Neural progenitor cell (in vitro differentiated cells): ENCODE measurements at regions not wholly inside any gene's neighbourhood (a gene's known extent, or its start where the extent isn't known, plus 50 kb on each side); places are given as distances from the start of the nearest gene placed in this dataset.

ENCODE experiments used
- DNase-seq: peaks from one replicate; pipeline ENCODE4 v3.0.0-alpha.2; 2016; ENCODE audit warnings: low spot score
- H2AFZ ChIP-seq: fragments of 200-600 bp; sonication (generic); replicated peaks from 2 replicates; pipeline ENCODE4 v1.6.1; 2016; ENCODE audit warnings: antibody characterized with exemption
- H3F3A ChIP-seq: fragments of 200-600 bp; sonication (generic); 2 replicates; pipeline ENCODE4 v1.6.1; 2016; ENCODE audit warnings: antibody characterized with exemption, low read depth
- H3K27ac ChIP-seq: fragments of 200-600 bp; sonication (generic); 2 replicates; pipeline ENCODE4 v1.5.1; 2016; ENCODE audit warnings: mild to moderate bottlenecking
- H3K27me3 ChIP-seq: fragments of 200-600 bp; sonication (generic); 2 replicates; pipeline ENCODE4 v1.6.1; 2016; ENCODE audit warnings: mild to moderate bottlenecking, moderate library complexity
- H3K36me3 ChIP-seq: fragments of 200-600 bp; sonication (generic); 2 replicates; pipeline ENCODE4 v1.5.1; 2016
- H3K4me1 ChIP-seq: fragments of 200-600 bp; sonication (generic); 2 replicates; pipeline ENCODE4 v1.6.1; 2016; ENCODE audit warnings: mixed run types
- H3K4me2 ChIP-seq: fragments of 200-600 bp; sonication (generic); 2 replicates; pipeline ENCODE4 v1.6.1; 2016
- H3K4me3 ChIP-seq: fragments of 200-600 bp; sonication (generic); 2 replicates; pipeline ENCODE4 v1.5.1; 2016
- H3K79me2 ChIP-seq: fragments of 200-600 bp; sonication (generic); 2 replicates; pipeline ENCODE4 v1.6.1; 2016; ENCODE audit warnings: low read depth
- H3K9ac ChIP-seq: fragments of 200-600 bp; sonication (generic); 2 replicates; pipeline ENCODE4 v1.6.1; 2016
- H3K9me3 ChIP-seq: fragments of 200-600 bp; sonication (generic); 2 replicates; pipeline ENCODE4 v1.5.1; 2016; ENCODE audit warnings: low read depth
- H4K20me1 ChIP-seq: fragments of 200-600 bp; sonication (generic); 2 replicates; pipeline ENCODE4 v1.6.1; 2016; ENCODE audit warnings: low read depth
- H3K27ac Mint-ChIP-seq: 3 replicates; pipeline ENCODE4 v1.8.0; 2021; ENCODE audit warnings: mixed read lengths
- H3K27me3 Mint-ChIP-seq: 2 replicates; pipeline ENCODE4 v1.8.0; 2022; ENCODE audit warnings: low read depth, mild to moderate bottlenecking, inconsistent platforms, moderate library complexity, mixed read lengths; ENCODE audit not compliant: insufficient read depth
- H3K36me3 Mint-ChIP-seq: 3 replicates; pipeline ENCODE4 v1.8.0; 2021; ENCODE audit warnings: mixed read lengths
- H3K4me1 Mint-ChIP-seq: 3 replicates; pipeline ENCODE4 v1.8.0; 2021; ENCODE audit warnings: mixed read lengths
- H3K4me3 Mint-ChIP-seq: 3 replicates; pipeline ENCODE4 v1.8.0; 2021; ENCODE audit warnings: mild to moderate bottlenecking, moderate library complexity, mixed read lengths
- H3K9me3 Mint-ChIP-seq: 3 replicates; pipeline ENCODE4 v1.8.0; 2020; ENCODE audit warnings: mixed read lengths
- EZH2 ChIP-seq: fragments of 200-600 bp; sonication (generic); IDR thresholded peaks from 2 replicates; pipeline ENCODE4 v1.6.1; 2017; ENCODE audit warnings: antibody characterized with exemption, mild to moderate bottlenecking, moderate library complexity
- EZH2phosphoT487 ChIP-seq: fragments of 200-600 bp; sonication (generic); IDR thresholded peaks from 2 replicates; pipeline ENCODE4 v1.6.1; 2017; ENCODE audit warnings: antibody characterized with exemption
- TF ChIP-seq, protein P1 (sequence below): fragments of 200-600 bp; sonication (generic); IDR thresholded peaks from 2 replicates; pipeline ENCODE4 v1.5.1; 2017; ENCODE audit warnings: antibody characterized with exemption, mild to moderate bottlenecking

DNA sequence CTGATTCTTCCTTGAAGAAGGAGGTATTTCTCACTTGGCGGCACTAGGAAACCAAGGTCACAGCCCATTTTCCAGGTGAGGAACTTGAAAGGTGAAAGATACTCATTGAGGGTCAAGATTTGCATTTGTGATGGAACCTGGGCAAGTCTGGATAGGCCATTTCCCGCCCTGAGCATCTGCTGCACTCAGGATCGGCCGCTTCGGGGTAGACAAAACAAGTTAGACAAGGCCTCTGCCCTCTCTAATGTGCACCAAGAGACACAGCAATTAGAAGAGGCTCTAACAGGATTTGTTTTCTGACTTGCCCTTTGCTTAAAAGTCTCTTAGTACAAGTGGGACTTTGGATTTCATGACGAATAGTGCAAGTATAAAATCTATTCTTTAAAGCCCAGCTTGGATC, 167.2 kb downstream of the KTN1 start:
- no peak overlapping the region for H3K4me3 Mint-ChIP-seq
- TF ChIP-seq EZH2 (no peak), EZH2phosphoT487 (no peak)
- TF ChIP-seq, protein P1, sequence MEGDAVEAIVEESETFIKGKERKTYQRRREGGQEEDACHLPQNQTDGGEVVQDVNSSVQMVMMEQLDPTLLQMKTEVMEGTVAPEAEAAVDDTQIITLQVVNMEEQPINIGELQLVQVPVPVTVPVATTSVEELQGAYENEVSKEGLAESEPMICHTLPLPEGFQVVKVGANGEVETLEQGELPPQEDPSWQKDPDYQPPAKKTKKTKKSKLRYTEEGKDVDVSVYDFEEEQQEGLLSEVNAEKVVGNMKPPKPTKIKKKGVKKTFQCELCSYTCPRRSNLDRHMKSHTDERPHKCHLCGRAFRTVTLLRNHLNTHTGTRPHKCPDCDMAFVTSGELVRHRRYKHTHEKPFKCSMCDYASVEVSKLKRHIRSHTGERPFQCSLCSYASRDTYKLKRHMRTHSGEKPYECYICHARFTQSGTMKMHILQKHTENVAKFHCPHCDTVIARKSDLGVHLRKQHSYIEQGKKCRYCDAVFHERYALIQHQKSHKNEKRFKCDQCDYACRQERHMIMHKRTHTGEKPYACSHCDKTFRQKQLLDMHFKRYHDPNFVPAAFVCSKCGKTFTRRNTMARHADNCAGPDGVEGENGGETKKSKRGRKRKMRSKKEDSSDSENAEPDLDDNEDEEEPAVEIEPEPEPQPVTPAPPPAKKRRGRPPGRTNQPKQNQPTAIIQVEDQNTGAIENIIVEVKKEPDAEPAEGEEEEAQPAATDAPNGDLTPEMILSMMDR, result no peak
- no peak overlapping the region for H2AFZ ChIP-seq

DNA sequence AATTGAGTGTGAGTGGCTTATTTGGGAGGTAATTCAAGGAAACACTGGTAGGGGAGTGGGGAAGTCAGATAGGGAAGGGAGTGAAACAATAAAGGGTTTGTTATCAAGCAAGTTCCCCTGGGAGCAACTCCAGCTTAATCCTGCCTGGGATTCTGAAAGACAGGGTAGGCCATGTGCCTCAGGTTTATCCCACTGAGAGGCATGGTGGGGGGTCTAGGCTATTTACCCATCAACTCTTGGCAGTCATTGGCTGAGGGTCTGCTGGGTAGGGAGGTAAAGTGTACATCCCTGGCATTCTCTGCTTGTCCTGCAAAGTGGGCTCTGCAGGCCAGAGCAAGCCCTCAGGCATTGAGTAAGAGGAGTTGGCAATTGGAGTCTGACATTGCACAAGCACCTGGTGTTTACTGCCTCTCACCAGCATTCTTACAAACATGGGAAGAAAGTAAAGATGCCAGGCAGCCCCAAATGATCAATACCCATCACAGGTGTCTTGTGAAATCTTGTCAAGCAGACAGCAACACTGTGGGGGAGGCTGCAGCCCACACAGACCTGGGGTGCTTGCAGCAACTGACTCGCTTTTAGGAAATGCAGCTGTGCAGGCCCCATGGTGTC, 169.3 kb downstream of the KTN1 start:
- Histone ChIP-seq H3K79me2 (no peaks in the 10 kb centered on the region), H3K36me3 (no peaks in the 10 kb centered on the region), H2AFZ (no peak overlapping the region), H3K9me3 (no peaks in the 10 kb centered on the region), H3K4me2 (peak overlapping the region; percentile 0), H3K4me1 (peaks cover 28% of the 10 kb centered on the region), H3K27ac (no peak overlapping the region), H3K4me3 (no peak overlapping the region), H3K27me3 (peaks cover 14% of the 10 kb centered on the region), H3F3A (peaks cover 38% of the 10 kb centered on the region), H3K9ac (no peak overlapping the region), H4K20me1 (no peaks in the 10 kb centered on the region)
- peaks cover 26% of the 10 kb centered on the region for H3K4me1 Mint-ChIP-seq
- no peaks in the 10 kb centered on the region for H3K9me3 Mint-ChIP-seq
- DNase-seq, result peak; percentile 65
- no peak overlapping the region for H3K4me3 Mint-ChIP-seq
- no peak for TF ChIP-seq EZH2phosphoT487
- no peak for TF ChIP-seq EZH2
- TF ChIP-seq, protein P1, result no peak
- peaks cover 2% of the 10 kb centered on the region for H3K27me3 Mint-ChIP-seq
- peak overlapping the region; percentile 88 for H3K27ac Mint-ChIP-seq
- no peaks in the 10 kb centered on the region for H3K36me3 Mint-ChIP-seq

More for the DNA sequence above, 167.2 kb downstream of the KTN1 start:
- H3K27me3 ChIP-seq, result peaks cover 8% of the 10 kb centered on the region
- H3K27ac Mint-ChIP-seq, result no peak overlapping the region
- H3K27me3 Mint-ChIP-seq, result peaks cover 2% of the 10 kb centered on the region
- H4K20me1 ChIP-seq, result no peaks in the 10 kb centered on the region
- H3K27ac ChIP-seq, result no peak overlapping the region
- no peak overlapping the region for H3K4me3 ChIP-seq
- no peak overlapping the region for H3K4me2 ChIP-seq
- H3K4me1 Mint-ChIP-seq, result peaks cover 24% of the 10 kb centered on the region
- H3F3A ChIP-seq, result peaks cover 30% of the 10 kb centered on the region
- H3K4me1 ChIP-seq, result peaks cover 16% of the 10 kb centered on the region
- H3K9ac ChIP-seq, result no peak overlapping the region
- H3K79me2 ChIP-seq, result no peaks in the 10 kb centered on the region
- no peaks in the 10 kb centered on the region for H3K36me3 ChIP-seq
- H3K36me3 Mint-ChIP-seq, result no peaks in the 10 kb centered on the region
- H3K9me3 ChIP-seq, result no peaks in the 10 kb centered on the region
- no peaks in the 10 kb centered on the region for H3K9me3 Mint-ChIP-seq
- no peak for DNase-seq

DNA sequence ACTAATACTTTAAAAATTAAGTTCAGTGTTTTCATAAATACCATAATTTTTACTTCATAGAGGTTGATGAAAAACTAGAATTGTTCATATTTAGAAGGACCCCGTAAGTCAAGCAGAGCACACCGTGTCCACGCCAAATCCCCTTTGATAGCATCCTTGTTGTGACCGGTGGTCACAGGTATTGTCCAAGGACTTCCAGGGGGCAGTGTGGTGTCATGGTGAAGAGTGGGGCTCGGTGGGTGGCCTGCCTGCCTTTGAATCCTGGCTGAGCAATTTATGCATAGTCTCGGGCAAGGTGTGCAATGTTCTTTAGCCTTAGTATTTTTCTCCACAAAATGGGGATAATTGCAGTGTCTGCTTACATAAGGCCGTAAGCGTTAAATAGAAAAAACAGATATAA, 169.9 kb downstream of the KTN1 start:
- Mint-ChIP-seq H3K4me3 (no peak overlapping the region), H3K9me3 (no peaks in the 10 kb centered on the region), H3K36me3 (no peaks in the 10 kb centered on the region), H3K4me1 (peaks cover 26% of the 10 kb centered on the region), H3K27me3 (peaks cover 2% of the 10 kb centered on the region), H3K27ac (no peak overlapping the region)
- Histone ChIP-seq H2AFZ (no peak overlapping the region), H3K4me1 (peaks cover 28% of the 10 kb centered on the region), H4K20me1 (no peaks in the 10 kb centered on the region), H3K9me3 (no peaks in the 10 kb centered on the region), H3K27ac (no peak overlapping the region), H3K4me3 (no peak overlapping the region), H3K27me3 (peaks cover 17% of the 10 kb centered on the region), H3K36me3 (no peaks in the 10 kb centered on the region), H3K9ac (no peak overlapping the region), H3K4me2 (no peak overlapping the region), H3K79me2 (no peaks in the 10 kb centered on the region), H3F3A (peaks cover 38% of the 10 kb centered on the region)
- TF ChIP-seq EZH2phosphoT487, result no peak
- TF ChIP-seq EZH2, result no peak
- TF ChIP-seq, protein P1, result peak; percentile 12
- no peak for DNase-seq
